ENCODE measurements at regions not wholly inside any gene's neighbourhood (a gene's known extent, or its start where the extent isn't known, plus 50 kb on each side); places are given as distances from the start of the nearest gene placed in this dataset.

GRCh38 chr15:38844736-38845135 lies 280.1 kb upstream of the RASGRP1 start:
- no peaks in the 10 kb centered on the region for H3K36me3 ChIP-seq (replicated peaks in 1 of 2; ENCODE audit: control insufficient read depth in 2 of 2, insufficient read depth in 2 of 2, low read length in 2 of 2)
- no peaks in the 10 kb centered on the region for H3K79me1 ChIP-seq (ENCODE audit: low read depth, low read length)
- H4K8ac ChIP-seq (ENCODE audit: low read depth, low read length), result no peak overlapping the region
- H3K9me3 ChIP-seq (replicated peaks in 1 of 2; ENCODE audit: control insufficient read depth in 2 of 2, insufficient read depth in 1 of 2, low read depth in 1 of 2, low read length in 2 of 2), result no peaks in the 10 kb centered on the region
- no peak overlapping the region for H2BK15ac ChIP-seq (ENCODE audit: low read length)
- no peaks in the 10 kb centered on the region for H3K27me3 ChIP-seq (ENCODE audit: control insufficient read depth in 3 of 3, insufficient read depth in 3 of 3, low read depth in 1 of 3, low read length in 3 of 3)
- WGBS, 2 donors (ENCODE audit: extremely low coverage in 2 of 2, insufficient read length in 2 of 2, insufficient replicate concordance in 1 of 2), result no CpG with 5 or more reads among the region's 1 CpG
- H2AFZ ChIP-seq (ENCODE audit: low read length), result no peak overlapping the region
- no peak overlapping the region for H3K9ac ChIP-seq (ENCODE audit: low read depth, low read length, poor library complexity)
- H2AK5ac ChIP-seq (ENCODE audit: low read depth, low read length), result no peak overlapping the region
- H3K23ac ChIP-seq (ENCODE audit: low read depth, low read length, poor library complexity), result no peak overlapping the region
- no peak overlapping the region for H3K4me3 ChIP-seq (ENCODE audit: low read length in 2 of 2)
- H3K27ac ChIP-seq (replicated peaks; ENCODE audit: low read length), result no peak overlapping the region
- no peak overlapping the region for H4K91ac ChIP-seq (ENCODE audit: low read depth, low read length, poor library complexity)
- H2BK120ac ChIP-seq (ENCODE audit: low read depth, low read length), result no peak overlapping the region
- H3K4me2 ChIP-seq (ENCODE audit: insufficient read depth, low read length, poor library complexity, severe bottlenecking), result no peak overlapping the region
- no peak for DNase-seq (ENCODE audit: low spot score)
- no peak overlapping the region for H3K14ac ChIP-seq (ENCODE audit: low read length)
- no peak overlapping the region for H3K18ac ChIP-seq (ENCODE audit: low read length)
- no peaks in the 10 kb centered on the region for H3K4me1 ChIP-seq (ENCODE audit: control insufficient read depth in 2 of 2, insufficient read depth in 1 of 2, low read depth in 1 of 2, low read length in 2 of 2)
- H3K4ac ChIP-seq (ENCODE audit: low read length), result no peak overlapping the region
- no peak overlapping the region for H2BK12ac ChIP-seq (ENCODE audit: low read length)
- no peak overlapping the region for H2BK5ac ChIP-seq (ENCODE audit: low read length)

DNA sequence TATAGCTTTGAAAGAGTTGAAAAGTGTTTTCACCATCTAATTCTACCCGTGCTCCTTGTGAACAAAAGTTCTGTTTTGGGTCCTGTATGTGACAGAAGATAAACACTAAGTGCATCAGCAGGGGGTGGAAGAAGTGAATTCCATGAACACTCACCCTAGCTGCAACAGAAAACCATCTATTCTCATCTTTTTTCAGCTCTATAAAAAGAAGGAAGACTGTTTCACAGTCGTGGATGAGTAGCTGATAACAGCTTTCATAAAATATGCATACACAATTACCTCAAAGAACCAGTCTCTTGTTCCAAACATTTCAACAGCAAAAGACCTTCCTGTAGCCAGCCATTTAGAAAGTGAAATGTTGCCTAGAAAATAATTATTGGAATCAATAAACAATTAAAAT lies 281.7 kb upstream of the RASGRP1 start:
- H3K23ac ChIP-seq (ENCODE audit: low read depth, low read length, poor library complexity), result no peak overlapping the region
- no peak overlapping the region for H2BK5ac ChIP-seq (ENCODE audit: low read length)
- no peak overlapping the region for H4K8ac ChIP-seq (ENCODE audit: low read depth, low read length)
- H3K27ac ChIP-seq (replicated peaks; ENCODE audit: low read length), result no peak overlapping the region
- no peaks in the 10 kb centered on the region for H3K27me3 ChIP-seq (ENCODE audit: control insufficient read depth in 3 of 3, insufficient read depth in 3 of 3, low read depth in 1 of 3, low read length in 3 of 3)
- no peak overlapping the region for H3K9ac ChIP-seq (ENCODE audit: low read depth, low read length, poor library complexity)
- H3K79me1 ChIP-seq (ENCODE audit: low read depth, low read length), result no peaks in the 10 kb centered on the region
- no peak overlapping the region for H3K14ac ChIP-seq (ENCODE audit: low read length)
- no peak overlapping the region for H3K4ac ChIP-seq (ENCODE audit: low read length)
- H3K4me1 ChIP-seq (ENCODE audit: control insufficient read depth in 2 of 2, insufficient read depth in 1 of 2, low read depth in 1 of 2, low read length in 2 of 2), result no peaks in the 10 kb centered on the region
- H3K4me3 ChIP-seq (ENCODE audit: low read length in 2 of 2), result no peak overlapping the region
- H3K36me3 ChIP-seq (replicated peaks in 1 of 2; ENCODE audit: control insufficient read depth in 2 of 2, insufficient read depth in 2 of 2, low read length in 2 of 2), result no peaks in the 10 kb centered on the region
- no peak overlapping the region for H2BK120ac ChIP-seq (ENCODE audit: low read depth, low read length)
- no peak overlapping the region for H2AK5ac ChIP-seq (ENCODE audit: low read depth, low read length)
- no peak overlapping the region for H2BK12ac ChIP-seq (ENCODE audit: low read length)
- no peaks in the 10 kb centered on the region for H3K9me3 ChIP-seq (replicated peaks in 1 of 2; ENCODE audit: control insufficient read depth in 2 of 2, insufficient read depth in 1 of 2, low read depth in 1 of 2, low read length in 2 of 2)
- H2BK15ac ChIP-seq (ENCODE audit: low read length), result no peak overlapping the region
- H2AFZ ChIP-seq (ENCODE audit: low read length), result no peak overlapping the region
- DNase-seq (ENCODE audit: low spot score), result no peak
- WGBS, 2 donors (ENCODE audit: extremely low coverage in 2 of 2, insufficient read length in 2 of 2, insufficient replicate concordance in 1 of 2), result no CpG with 5 or more reads among the region's 2 CpGs
- H4K91ac ChIP-seq (ENCODE audit: low read depth, low read length, poor library complexity), result no peak overlapping the region
- no peak overlapping the region for H3K4me2 ChIP-seq (ENCODE audit: insufficient read depth, low read length, poor library complexity, severe bottlenecking)
- H3K18ac ChIP-seq (ENCODE audit: low read length), result no peak overlapping the region

- H3K14ac ChIP-seq (ENCODE audit: low read length), result no peak overlapping the region
- H2AK5ac ChIP-seq (ENCODE audit: low read depth, low read length), result no peak overlapping the region
- no peak overlapping the region for H4K8ac ChIP-seq (ENCODE audit: low read depth, low read length)
- H2BK5ac ChIP-seq (ENCODE audit: low read length), result no peak overlapping the region
- H2BK15ac ChIP-seq (ENCODE audit: low read length), result no peak overlapping the region
- H3K9me3 ChIP-seq (replicated peaks in 1 of 2; ENCODE audit: control insufficient read depth in 2 of 2, insufficient read depth in 1 of 2, low read depth in 1 of 2, low read length in 2 of 2), result no peaks in the 10 kb centered on the region
- no CpG with 5 or more reads among the region's 5 CpGs for WGBS, 2 donors (ENCODE audit: extremely low coverage in 2 of 2, insufficient read length in 2 of 2, insufficient replicate concordance in 1 of 2)
- H2BK120ac ChIP-seq (ENCODE audit: low read depth, low read length), result no peak overlapping the region
- H3K27me3 ChIP-seq (ENCODE audit: control insufficient read depth in 3 of 3, insufficient read depth in 3 of 3, low read depth in 1 of 3, low read length in 3 of 3), result no peaks in the 10 kb centered on the region
- H3K4me2 ChIP-seq (ENCODE audit: insufficient read depth, low read length, poor library complexity, severe bottlenecking), result no peak overlapping the region
- H3K36me3 ChIP-seq (replicated peaks in 1 of 2; ENCODE audit: control insufficient read depth in 2 of 2, insufficient read depth in 2 of 2, low read length in 2 of 2), result no peaks in the 10 kb centered on the region
- H2BK12ac ChIP-seq (ENCODE audit: low read length), result no peak overlapping the region
- no peak overlapping the region for H3K4me3 ChIP-seq (ENCODE audit: low read length in 2 of 2)
- H3K4me1 ChIP-seq (ENCODE audit: control insufficient read depth in 2 of 2, insufficient read depth in 1 of 2, low read depth in 1 of 2, low read length in 2 of 2), result no peaks in the 10 kb centered on the region
- H3K9ac ChIP-seq (ENCODE audit: low read depth, low read length, poor library complexity), result no peak overlapping the region
- no peak overlapping the region for H3K27ac ChIP-seq (replicated peaks; ENCODE audit: low read length)
- no peak overlapping the region for H3K23ac ChIP-seq (ENCODE audit: low read depth, low read length, poor library complexity)
- no peak for DNase-seq (ENCODE audit: low spot score)
- H4K91ac ChIP-seq (ENCODE audit: low read depth, low read length, poor library complexity), result no peak overlapping the region
- H3K18ac ChIP-seq (ENCODE audit: low read length), result no peak overlapping the region
- H3K79me1 ChIP-seq (ENCODE audit: low read depth, low read length), result no peaks in the 10 kb centered on the region
- H2AFZ ChIP-seq (ENCODE audit: low read length), result no peak overlapping the region
- H3K4ac ChIP-seq (ENCODE audit: low read length), result no peak overlapping the region
Measured at GRCh38 chr15:38847666-38848065, 283.1 kb upstream of the RASGRP1 start.

- Histone ChIP-seq H3K4ac (ENCODE audit: low read length) (no peak overlapping the region), H3K36me3 (replicated peaks in 1 of 2; ENCODE audit: control insufficient read depth in 2 of 2, insufficient read depth in 2 of 2, low read length in 2 of 2) (no peaks in the 10 kb centered on the region), H3K23ac (ENCODE audit: low read depth, low read length, poor library complexity) (no peak overlapping the region), H3K18ac (ENCODE audit: low read length) (no peak overlapping the region), H2BK120ac (ENCODE audit: low read depth, low read length) (no peak overlapping the region), H2AFZ (ENCODE audit: low read length) (no peak overlapping the region), H3K9me3 (replicated peaks in 1 of 2; ENCODE audit: control insufficient read depth in 2 of 2, insufficient read depth in 1 of 2, low read depth in 1 of 2, low read length in 2 of 2) (no peaks in the 10 kb centered on the region), H3K27me3 (ENCODE audit: control insufficient read depth in 3 of 3, insufficient read depth in 3 of 3, low read depth in 1 of 3, low read length in 3 of 3) (no peaks in the 10 kb centered on the region), H4K8ac (ENCODE audit: low read depth, low read length) (no peak overlapping the region), H2BK15ac (ENCODE audit: low read length) (no peak overlapping the region), H2BK5ac (ENCODE audit: low read length) (no peak overlapping the region), H3K4me2 (ENCODE audit: insufficient read depth, low read length, poor library complexity, severe bottlenecking) (no peak overlapping the region), H3K27ac (replicated peaks; ENCODE audit: low read length) (no peak overlapping the region), H3K9ac (ENCODE audit: low read depth, low read length, poor library complexity) (no peak overlapping the region), H2BK12ac (ENCODE audit: low read length) (no peak overlapping the region), H3K14ac (ENCODE audit: low read length) (no peak overlapping the region), H3K79me1 (ENCODE audit: low read depth, low read length) (no peaks in the 10 kb centered on the region), H3K4me3 (ENCODE audit: low read length in 2 of 2) (no peak overlapping the region), H3K4me1 (ENCODE audit: control insufficient read depth in 2 of 2, insufficient read depth in 1 of 2, low read depth in 1 of 2, low read length in 2 of 2) (no peaks in the 10 kb centered on the region), H2AK5ac (ENCODE audit: low read depth, low read length) (no peak overlapping the region), H4K91ac (ENCODE audit: low read depth, low read length, poor library complexity) (no peak overlapping the region)
- no peak for DNase-seq (ENCODE audit: low spot score)
- no CpG with 5 or more reads among the region's 1 CpG for WGBS, 2 donors (ENCODE audit: extremely low coverage in 2 of 2, insufficient read length in 2 of 2, insufficient replicate concordance in 1 of 2)
Measured at GRCh38 chr15:38849046-38849445, 284.4 kb upstream of the RASGRP1 start.

All from neuronal stem cell (in vitro differentiated cells).